Heart left ventricle (tissue), 13 donors: ENCODE measurements at regions not wholly inside any gene's neighbourhood (a gene's known extent, or its start where the extent isn't known, plus 50 kb on each side); places are given as distances from the start of the nearest gene placed in this dataset.

Experiments
- CTCF ChIP-seq, 12 donors: fragments of 200-600 bp; sonication (generic) in 4 of 12; IDR thresholded peaks; one replicate each; pipeline versions ENCODE4 v1.5.0 to v1.8.0; 2018 to 2022; ENCODE audit warnings: antibody characterized with exemption in 12 of 12, mild to moderate bottlenecking in 5 of 12
- POLR2A ChIP-seq, 2 donors: fragments of 450-650 bp; IDR thresholded peaks; one replicate each; pipeline ENCODE4 v1.6.1; 2017; ENCODE audit warnings: antibody characterized with exemption in 2 of 2, mild to moderate bottlenecking in 2 of 2, moderate library complexity in 2 of 2
- donor health status: ischemic (EF 13 %, LVEDD 7.1; RV severe dilation, severe dysfunction).
- donor health status: DM: no; HTN: yes; CAD: no.
- donor health status: DM: no; HTN: no; CAD: no.
- donor health status: ischemic (EF 25% LVEDD 6.9; RV normal size, moderate dysfunction).
- donor health status: ischemic (EF 25% LVEDD 5.7; RV mildly dilated, moderate dysfunction).
- donor health status: ischemic (EF 35%, LVEDD 5.7; RV mildly dilated, moderate dysfunction).
- donor health status: nonischemic (EF 11% LVEDD 7.7; RV severe dilation, severe dysfunction).
- donor health status: DM: yes; HTN: yes; CAD: no.
- donor health status: PGD.
- donor health status: ischemic (EF 29% LVEDD 5.4; RV normal size, mild dysfunction).
- donor health status: nonischemic (EF 23%, LVEDD 6.1; RV moderate dilation, normal function).

- TF ChIP-seq POLR2A (IDR thresholded peaks at IDR 0.05) (no peak), CTCF (IDR thresholded peaks at IDR 0.05) (no peak)
Observed at GRCh38 chr3:117723825-117724224, 1014.2 kb downstream of the TUSC7 start.
